CD14-positive monocyte (primary cell): ENCODE measurements at regions not wholly inside any gene's neighbourhood (a gene's known extent, or its start where the extent isn't known, plus 50 kb on each side); places are given as distances from the start of the nearest gene placed in this dataset.

Experiments used
- DNase-seq, 3 donors: peaks; one replicate each; pipeline ENCODE4 v3.0.0-alpha.2; 2011 to 2022
- H2AFZ ChIP-seq: 2 replicates; pipeline ENCODE4 v1.6.0; 2012; ENCODE audit warnings: mild to moderate bottlenecking, low read depth, low read length, inconsistent platforms; ENCODE audit not compliant: insufficient read depth, poor library complexity, severe bottlenecking
- H3K27ac ChIP-seq, 2 donors: 1 replicate in 1 of 2; 2 replicates in 1 of 2; pipeline ENCODE4 v1.5.1; 2012 to 2013; ENCODE audit warnings: low read length in 2 of 2, control low read depth in 1 of 2, inconsistent platforms in 1 of 2, low read depth in 1 of 2, mild to moderate bottlenecking in 1 of 2
- H3K27me3 ChIP-seq, 2 donors: one replicate each; pipeline versions ENCODE4 v1.6.0 to v1.6.1; 2011 to 2013; ENCODE audit warnings: low read length in 2 of 2; ENCODE audit not compliant: control insufficient read depth in 2 of 2, insufficient read depth in 2 of 2
- H3K36me3 ChIP-seq, 2 donors: replicated peaks in 1 of 2; 1 replicate in 1 of 2; 2 replicates in 1 of 2; pipeline versions ENCODE4 v1.5.1 to v1.6.1; 2012 to 2013; ENCODE audit warnings: low read length in 2 of 2, control low read depth in 1 of 2, inconsistent platforms in 1 of 2, mild to moderate bottlenecking in 1 of 2; ENCODE audit not compliant: insufficient read depth in 2 of 2, control insufficient read depth in 1 of 2
- H3K4me1 ChIP-seq, 2 donors: 1 replicate in 1 of 2; 2 replicates in 1 of 2; pipeline versions ENCODE4 v1.5.1 to v1.6.1; 2012 to 2013; ENCODE audit warnings: low read length in 2 of 2, control low read depth in 1 of 2, inconsistent platforms in 1 of 2, mild to moderate bottlenecking in 1 of 2, moderate library complexity in 1 of 2; ENCODE audit not compliant: insufficient read depth in 2 of 2, control insufficient read depth in 1 of 2
- H3K4me2 ChIP-seq: replicated peaks from 2 replicates; pipeline ENCODE3; 2012; ENCODE audit warnings: low read length, moderate library complexity, mild to moderate bottlenecking; ENCODE audit not compliant: poor library complexity, severe bottlenecking; ENCODE audit errors: extremely low read depth
- H3K4me3 ChIP-seq, 3 experiments: fragments of 200-600 bp in 1 of 3; sonication (generic) in 1 of 3; replicated peaks in 1 of 3; 1 replicate in 2 of 3; 2 replicates in 1 of 3; pipeline ENCODE4 v1.5.1; 2011 to 2013; ENCODE audit warnings: low read length in 3 of 3, mild to moderate bottlenecking in 3 of 3, control low read depth in 2 of 3, low read depth in 2 of 3, inconsistent platforms in 1 of 3, moderate library complexity in 1 of 3
- H3K79me2 ChIP-seq: 2 replicates; pipeline ENCODE4 v1.6.0; 2012; ENCODE audit warnings: mild to moderate bottlenecking, control low read depth, inconsistent platforms, low read length, moderate library complexity; ENCODE audit not compliant: insufficient read depth
- H3K9ac ChIP-seq: 2 replicates; pipeline ENCODE4 v1.6.0; 2017; ENCODE audit warnings: low read length, mild to moderate bottlenecking; ENCODE audit not compliant: insufficient read depth, poor library complexity, severe bottlenecking
- H3K9me3 ChIP-seq, 2 donors: replicated peaks in 1 of 2; 1 replicate in 1 of 2; 2 replicates in 1 of 2; pipeline versions ENCODE4 v1.5.1 to v1.6.1; 2012 to 2013; ENCODE audit warnings: low read length in 2 of 2, control low read depth in 1 of 2; ENCODE audit not compliant: control insufficient read depth in 1 of 2, insufficient read depth in 1 of 2
- H4K20me1 ChIP-seq: 2 replicates; pipeline ENCODE4 v1.6.0; 2012; ENCODE audit warnings: mild to moderate bottlenecking, low read length, control low read depth, moderate library complexity; ENCODE audit not compliant: insufficient read depth
- H3K27ac Mint-ChIP-seq, 7 donors: one replicate each; pipeline ENCODE4 v1.8.0; 2020; ENCODE audit warnings: mild to moderate bottlenecking in 7 of 7, mixed read lengths in 7 of 7, moderate library complexity in 6 of 7, inconsistent platforms in 2 of 7
- H3K27me3 Mint-ChIP-seq, 3 donors: one replicate each; pipeline ENCODE4 v1.8.0; 2021 to 2022; ENCODE audit warnings: low read depth in 3 of 3, mild to moderate bottlenecking in 3 of 3, mixed read lengths in 3 of 3, moderate library complexity in 3 of 3, inconsistent platforms in 1 of 3
- H3K36me3 Mint-ChIP-seq, 2 donors: one replicate each; pipeline ENCODE4 v1.8.0; 2020; ENCODE audit warnings: mixed read lengths in 2 of 2, inconsistent platforms in 1 of 2, mild to moderate bottlenecking in 1 of 2
- H3K4me1 Mint-ChIP-seq: one replicate; pipeline ENCODE4 v1.8.0; 2020; ENCODE audit warnings: mild to moderate bottlenecking, mixed read lengths
- H3K4me3 Mint-ChIP-seq, 2 donors: one replicate each; pipeline ENCODE4 v1.8.0; 2020; ENCODE audit warnings: mild to moderate bottlenecking in 2 of 2, mixed read lengths in 2 of 2, moderate library complexity in 1 of 2
- H3K9me3 Mint-ChIP-seq, 7 donors: one replicate each; pipeline ENCODE4 v1.8.0; 2020 to 2022; ENCODE audit warnings: mixed read lengths in 7 of 7, mild to moderate bottlenecking in 6 of 7, moderate library complexity in 6 of 7, inconsistent platforms in 2 of 7
- WGBS: methylation state at CpG from one replicate; pipeline ENCODE4 v1.1.5; 2013; ENCODE audit warnings: missing lambda C conversion rate; ENCODE audit not compliant: insufficient coverage; 5-methylcytosine and 5-hydroxymethylcytosine counted together
- intact Hi-C, 2 donors: fragments of 100-400 bp; cut with micrococcal nuclease; formaldehyde crosslinking; loops; one replicate each; pipeline versions ENCODE4 v1.15.0 to v1.15.1; 2023
- TF ChIP-seq, protein P1 (sequence below): fragments of 200-600 bp; IDR thresholded peaks from one replicate; pipeline ENCODE4 v1.8.0; 2022; ENCODE audit warnings: antibody characterized with exemption, mild to moderate bottlenecking

GRCh38 chrX:115712484-115712883, 151.5 kb downstream of the PLS3 start:
- H3K79me2 ChIP-seq: no peaks in the 10 kb centered on the region
- no peak overlapping the region for H3K27ac ChIP-seq
- H3K36me3 ChIP-seq: no peaks in the 10 kb centered on the region
- Mint-ChIP-seq H3K9me3 (peaks cover 0 to 4% (median 0%) of the 10 kb centered on the region in 7 donors), H3K4me3 (no peak overlapping the region), H3K4me1 (no peaks in the 10 kb centered on the region), H3K27me3 (peaks cover 0 to 4% (median 0%) of the 10 kb centered on the region in 3 donors), H3K36me3 (no peaks in the 10 kb centered on the region), H3K27ac (no peak overlapping the region)
- peaks cover 0 to 6% of the 10 kb centered on the region in 2 donors for H3K27me3 ChIP-seq
- no CpG with 5 or more reads among the region's 1 CpG for WGBS
- H3K9me3 ChIP-seq: no peaks in the 10 kb centered on the region
- H3K9ac ChIP-seq: no peak overlapping the region
- H3K4me2 ChIP-seq: no peak overlapping the region
- intact Hi-C loops: no loop called here
- no peak overlapping the region for H3K4me3 ChIP-seq
- H3K4me1 ChIP-seq: no peaks in the 10 kb centered on the region
- no peaks in the 10 kb centered on the region for H4K20me1 ChIP-seq
- no peak overlapping the region for H2AFZ ChIP-seq
- DNase-seq: no peak
- TF ChIP-seq, protein P1, sequence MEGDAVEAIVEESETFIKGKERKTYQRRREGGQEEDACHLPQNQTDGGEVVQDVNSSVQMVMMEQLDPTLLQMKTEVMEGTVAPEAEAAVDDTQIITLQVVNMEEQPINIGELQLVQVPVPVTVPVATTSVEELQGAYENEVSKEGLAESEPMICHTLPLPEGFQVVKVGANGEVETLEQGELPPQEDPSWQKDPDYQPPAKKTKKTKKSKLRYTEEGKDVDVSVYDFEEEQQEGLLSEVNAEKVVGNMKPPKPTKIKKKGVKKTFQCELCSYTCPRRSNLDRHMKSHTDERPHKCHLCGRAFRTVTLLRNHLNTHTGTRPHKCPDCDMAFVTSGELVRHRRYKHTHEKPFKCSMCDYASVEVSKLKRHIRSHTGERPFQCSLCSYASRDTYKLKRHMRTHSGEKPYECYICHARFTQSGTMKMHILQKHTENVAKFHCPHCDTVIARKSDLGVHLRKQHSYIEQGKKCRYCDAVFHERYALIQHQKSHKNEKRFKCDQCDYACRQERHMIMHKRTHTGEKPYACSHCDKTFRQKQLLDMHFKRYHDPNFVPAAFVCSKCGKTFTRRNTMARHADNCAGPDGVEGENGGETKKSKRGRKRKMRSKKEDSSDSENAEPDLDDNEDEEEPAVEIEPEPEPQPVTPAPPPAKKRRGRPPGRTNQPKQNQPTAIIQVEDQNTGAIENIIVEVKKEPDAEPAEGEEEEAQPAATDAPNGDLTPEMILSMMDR: no peak

- H3K9me3 Mint-ChIP-seq: peaks cover 0 to 4% (median 0%) of the 10 kb centered on the region in 7 donors
Observed at GRCh38 chrX:115713460-115713859, 152.5 kb downstream of the PLS3 start.

More at GRCh38 chrX:115713460-115713859, 152.5 kb downstream of the PLS3 start:
- Histone ChIP-seq H2AFZ (no peak overlapping the region), H3K79me2 (no peaks in the 10 kb centered on the region), H3K27ac (no peak overlapping the region), H3K4me3 (no peak overlapping the region), H3K9ac (no peak overlapping the region), H3K9me3 (no peaks in the 10 kb centered on the region), H4K20me1 (no peaks in the 10 kb centered on the region), H3K27me3 (peaks cover 0 to 6% of the 10 kb centered on the region in 2 donors), H3K4me1 (no peaks in the 10 kb centered on the region), H3K4me2 (no peak overlapping the region), H3K36me3 (no peaks in the 10 kb centered on the region)
- no CpG with 5 or more reads among the region's 1 CpG for WGBS
- Mint-ChIP-seq H3K4me3 (no peak overlapping the region), H3K27ac (no peak overlapping the region), H3K36me3 (no peaks in the 10 kb centered on the region), H3K4me1 (no peaks in the 10 kb centered on the region), H3K27me3 (peaks cover 0 to 12% (median 0%) of the 10 kb centered on the region in 3 donors)
- TF ChIP-seq, protein P1: no peak
- intact Hi-C loops: no loop called here
- no peak for DNase-seq
